HUDEP-2 (cell line): ENCODE measurements at regions not wholly inside any gene's neighbourhood (a gene's known extent, or its start where the extent isn't known, plus 50 kb on each side); places are given as distances from the start of the nearest gene placed in this dataset.

ENCODE experiments used
- DNase-seq, 76 experiments: peaks; one replicate each; lab custom pipeline; 2025; ENCODE audit not compliant: unreplicated experiment in 76 of 76; lab: John Stamatoyannopoulos, UW

- DNase-seq: no peak
Observed at GRCh38 chr2:105150231-105150630, 91.3 kb upstream of the GPR45 start.

- DNase-seq: no peak
Observed at GRCh38 chr2:105154119-105154818, 87.3 kb upstream of the GPR45 start.

GRCh38 chr2:105156166-105156565 is 85.4 kb upstream of the GPR45 start:
- DNase-seq: no peak

- no peak for DNase-seq
Observed at GRCh38 chr2:105158002-105158401, 83.5 kb upstream of the GPR45 start.

GRCh38 chr2:105166688-105167087 is 74.9 kb upstream of the GPR45 start:
- DNase-seq: no peak

- DNase-seq: no peak
Observed at GRCh38 chr2:105168543-105168942, 73.0 kb upstream of the GPR45 start.

GRCh38 chr2:105175231-105175630 is 66.3 kb upstream of the GPR45 start:
- DNase-seq: no peak

- DNase-seq: no peak
Observed at GRCh38 chr2:105176429-105176828, 65.1 kb upstream of the GPR45 start.

GRCh38 chr2:105177008-105177407 is 64.5 kb upstream of the GPR45 start:
- no peak for DNase-seq

- no peak for DNase-seq
Observed at GRCh38 chr2:105177536-105178254, 63.8 kb upstream of the GPR45 start.

GRCh38 chr2:105179469-105180372 is 61.8 kb upstream of the GPR45 start:
- DNase-seq: peak in 57 of 76 experiments; percentile 1 to 74 (median 42)

GRCh38 chr2:105180491-105180972 is 61.0 kb upstream of the GPR45 start:
- no peak for DNase-seq

- DNase-seq: no peak
Observed at GRCh38 chr2:105181282-105181681, 60.3 kb upstream of the GPR45 start.

GRCh38 chr2:105183555-105184323 is 57.8 kb upstream of the GPR45 start:
- DNase-seq: no peak

GRCh38 chr2:105184420-105184819 is 57.1 kb upstream of the GPR45 start:
- no peak for DNase-seq

- DNase-seq: no peak
Observed at GRCh38 chr2:105186967-105187498, 54.5 kb upstream of the GPR45 start.

- no peak for DNase-seq
Observed at GRCh38 chr2:105187531-105187930, 54.0 kb upstream of the GPR45 start.

GRCh38 chr2:105188343-105188742 is 53.2 kb upstream of the GPR45 start:
- DNase-seq: no peak
